Keratinocyte (primary cell): ENCODE measurements at regions not wholly inside any gene's neighbourhood (a gene's known extent, or its start where the extent isn't known, plus 50 kb on each side); places are given as distances from the start of the nearest gene placed in this dataset.

Source experiments
- DNase-seq: peaks from one replicate; pipeline ENCODE4 v3.0.0-alpha.2; 2011; ENCODE audit warnings: low read depth, missing footprints, low spot score
- FAIRE-seq: peaks from 2 replicates; lab custom pipeline; 2011; peaks lifted over from hg19 to GRCh38; lab: Jason Lieb, UNC
- H2AFZ ChIP-seq: 2 replicates; pipeline ENCODE4 v1.6.0; 2012; ENCODE audit warnings: low read length, control low read depth, inconsistent platforms; ENCODE audit not compliant: control insufficient read depth
- H3K27ac ChIP-seq: 2 replicates; pipeline ENCODE4 v1.5.1; 2011; ENCODE audit warnings: low read length; ENCODE audit not compliant: control insufficient read depth, insufficient read depth
- H3K27me3 ChIP-seq: 3 replicates; pipeline ENCODE4 v1.6.0; 2011; ENCODE audit warnings: low read length; ENCODE audit not compliant: control insufficient read depth, insufficient read depth; ENCODE audit errors: extremely low read depth
- H3K36me3 ChIP-seq, 2 experiments: 2 replicates in 1 of 2; 3 replicates in 1 of 2; pipeline ENCODE4 v1.5.1; 2011; ENCODE audit warnings: low read length in 2 of 2, mild to moderate bottlenecking in 1 of 2; ENCODE audit not compliant: control insufficient read depth in 2 of 2, insufficient read depth in 2 of 2; ENCODE audit errors: extremely low read depth in 1 of 2
- H3K4me1 ChIP-seq: 3 replicates; pipeline ENCODE4 v1.5.1; 2011; ENCODE audit warnings: low read length; ENCODE audit not compliant: control insufficient read depth, insufficient read depth; ENCODE audit errors: extremely low read depth
- H3K4me2 ChIP-seq: 3 replicates; pipeline ENCODE4 v1.6.0; 2011; ENCODE audit warnings: low read depth, low read length; ENCODE audit not compliant: control insufficient read depth, insufficient read depth; ENCODE audit errors: extremely low read depth
- H3K4me3 ChIP-seq, 3 experiments: fragments of 200-600 bp in 1 of 3; sonication (generic) in 1 of 3; 2 replicates in 2 of 3; 3 replicates in 1 of 3; pipeline ENCODE4 v1.5.1; 2011 to 2016; ENCODE audit warnings: low read length in 3 of 3, mild to moderate bottlenecking in 3 of 3, control low read depth in 2 of 3, inconsistent platforms in 1 of 3, low read depth in 1 of 3, mixed read lengths in 1 of 3, mixed run types in 1 of 3, moderate library complexity in 1 of 3; ENCODE audit not compliant: control insufficient read depth in 2 of 3, insufficient read depth in 2 of 3; ENCODE audit errors: extremely low read depth in 1 of 3
- H3K79me2 ChIP-seq: 2 replicates; pipeline ENCODE4 v1.6.0; 2012; ENCODE audit warnings: low read length; ENCODE audit not compliant: control insufficient read depth, insufficient read depth
- H3K9ac ChIP-seq: 3 replicates; pipeline ENCODE4 v1.6.0; 2011; ENCODE audit warnings: low read length; ENCODE audit not compliant: control insufficient read depth, insufficient read depth; ENCODE audit errors: extremely low read depth
- H3K9me1 ChIP-seq: 3 replicates; pipeline ENCODE4 v1.6.0; 2011; ENCODE audit warnings: low read length; ENCODE audit not compliant: control insufficient read depth, insufficient read depth; ENCODE audit errors: extremely low read depth
- H3K9me3 ChIP-seq: 2 replicates; pipeline ENCODE4 v1.5.1; 2012; ENCODE audit warnings: low read depth, low read length; ENCODE audit not compliant: control insufficient read depth
- H4K20me1 ChIP-seq: 3 replicates; pipeline ENCODE4 v1.6.0; 2011; ENCODE audit warnings: low read length; ENCODE audit not compliant: control insufficient read depth, insufficient read depth; ENCODE audit errors: extremely low read depth
- EZH2 ChIP-seq: IDR thresholded peaks from one replicate; pipeline ENCODE4 v1.6.1; 2012; ENCODE audit warnings: inconsistent platforms, mild to moderate bottlenecking, low read length, moderate library complexity
- dilution Hi-C: fragments of 300-500 bp; cut with MboI; formaldehyde crosslinking; loops from one replicate; pipeline ENCODE4 v1.7.0; 2020; ENCODE audit warnings: low sequenced_read_pairs; ENCODE audit not compliant: extremely low pct_ligation_motif_present
- TF ChIP-seq, protein P1 (sequence below), 3 experiments: IDR thresholded peaks in 1 of 3; conservative IDR thresholded peaks in 1 of 3; optimal IDR thresholded peaks in 1 of 3; 2 replicates in 2 of 3; 3 replicates in 1 of 3; pipeline versions ENCODE3 to v1.5.1; 2011; ENCODE audit warnings: low read length in 3 of 3, mild to moderate bottlenecking in 3 of 3, moderate library complexity in 2 of 3, control low read depth in 1 of 3, inconsistent platforms in 1 of 3; ENCODE audit not compliant: insufficient read depth in 2 of 3; ENCODE audit errors: extremely low read depth in 1 of 3

DNA sequence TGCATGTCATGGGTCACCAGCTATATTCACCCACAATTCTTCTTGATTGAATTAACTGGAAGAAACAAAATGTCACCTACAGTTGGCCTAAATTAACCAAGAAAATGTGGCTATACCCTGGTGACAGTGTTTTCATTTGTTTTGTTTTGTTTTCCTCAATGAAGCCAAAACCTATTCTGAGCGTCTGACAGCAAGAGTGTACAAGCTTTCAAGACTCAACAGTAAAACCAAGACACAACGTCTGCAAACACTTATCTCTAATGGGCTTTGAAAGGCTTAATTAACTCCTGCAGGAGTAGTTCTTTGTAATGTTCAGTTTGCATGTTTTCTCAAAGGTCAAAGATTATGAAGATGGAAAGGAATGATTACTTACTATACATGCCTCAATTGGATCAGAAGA is 827.6 kb upstream of the KLHL29 start:
- no peaks in the 10 kb centered on the region for H3K36me3 ChIP-seq
- no peak overlapping the region for H3K27ac ChIP-seq
- no peak overlapping the region for H3K4me3 ChIP-seq
- no peaks in the 10 kb centered on the region for H3K4me1 ChIP-seq
- H3K9ac ChIP-seq: no peak overlapping the region
- DNase-seq: no peak
- H3K79me2 ChIP-seq: no peaks in the 10 kb centered on the region
- dilution Hi-C loops: no loop called here
- no peak overlapping the region for H2AFZ ChIP-seq
- no peaks in the 10 kb centered on the region for H3K9me3 ChIP-seq
- no peak overlapping the region for H3K4me2 ChIP-seq
- no peak for FAIRE-seq
- H3K27me3 ChIP-seq: no peaks in the 10 kb centered on the region
- no peak for TF ChIP-seq EZH2
- TF ChIP-seq, protein P1, sequence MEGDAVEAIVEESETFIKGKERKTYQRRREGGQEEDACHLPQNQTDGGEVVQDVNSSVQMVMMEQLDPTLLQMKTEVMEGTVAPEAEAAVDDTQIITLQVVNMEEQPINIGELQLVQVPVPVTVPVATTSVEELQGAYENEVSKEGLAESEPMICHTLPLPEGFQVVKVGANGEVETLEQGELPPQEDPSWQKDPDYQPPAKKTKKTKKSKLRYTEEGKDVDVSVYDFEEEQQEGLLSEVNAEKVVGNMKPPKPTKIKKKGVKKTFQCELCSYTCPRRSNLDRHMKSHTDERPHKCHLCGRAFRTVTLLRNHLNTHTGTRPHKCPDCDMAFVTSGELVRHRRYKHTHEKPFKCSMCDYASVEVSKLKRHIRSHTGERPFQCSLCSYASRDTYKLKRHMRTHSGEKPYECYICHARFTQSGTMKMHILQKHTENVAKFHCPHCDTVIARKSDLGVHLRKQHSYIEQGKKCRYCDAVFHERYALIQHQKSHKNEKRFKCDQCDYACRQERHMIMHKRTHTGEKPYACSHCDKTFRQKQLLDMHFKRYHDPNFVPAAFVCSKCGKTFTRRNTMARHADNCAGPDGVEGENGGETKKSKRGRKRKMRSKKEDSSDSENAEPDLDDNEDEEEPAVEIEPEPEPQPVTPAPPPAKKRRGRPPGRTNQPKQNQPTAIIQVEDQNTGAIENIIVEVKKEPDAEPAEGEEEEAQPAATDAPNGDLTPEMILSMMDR (optimal IDR thresholded peaks at IDR 0.05 in 1 of 3, IDR thresholded peaks at IDR 0.05 in 1 of 3, conservative IDR thresholded peaks at IDR 0.05 in 1 of 3; ENCODE audit: extremely low read depth in 1 of 3, insufficient read depth in 2 of 3, low read length in 3 of 3): no peak
- no peaks in the 10 kb centered on the region for H4K20me1 ChIP-seq
- no peaks in the 10 kb centered on the region for H3K9me1 ChIP-seq

DNA sequence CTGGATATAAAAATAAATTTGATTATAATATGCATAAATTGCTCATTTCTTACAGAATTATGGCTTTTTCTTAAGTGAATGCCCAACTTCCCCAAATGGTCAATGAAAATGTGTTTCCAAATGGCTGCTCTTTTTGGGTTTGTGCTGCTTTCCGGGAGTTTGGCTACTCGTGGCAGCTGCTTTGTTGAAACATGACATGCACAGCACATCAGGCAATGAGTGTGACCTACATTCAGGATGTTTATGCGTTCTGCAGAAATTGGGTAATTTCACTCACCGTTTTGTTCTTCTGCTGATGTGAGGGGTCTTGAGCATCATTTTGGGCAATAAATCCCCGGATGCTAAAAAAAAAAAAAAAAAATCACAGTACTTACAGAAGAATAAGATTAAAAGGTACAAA is 825.0 kb upstream of the KLHL29 start:
- H3K27ac ChIP-seq: no peak overlapping the region
- no peaks in the 10 kb centered on the region for H3K9me3 ChIP-seq
- DNase-seq (no peak), FAIRE-seq (no peak)
- no peaks in the 10 kb centered on the region for H3K36me3 ChIP-seq
- no peaks in the 10 kb centered on the region for H3K4me1 ChIP-seq
- no peak overlapping the region for H3K4me2 ChIP-seq
- H2AFZ ChIP-seq: no peak overlapping the region
- dilution Hi-C loops: no loop called here
- H3K27me3 ChIP-seq: no peaks in the 10 kb centered on the region
- no peaks in the 10 kb centered on the region for H3K9me1 ChIP-seq
- H4K20me1 ChIP-seq: no peaks in the 10 kb centered on the region
- TF ChIP-seq, protein P1 (optimal IDR thresholded peaks at IDR 0.05 in 1 of 3, IDR thresholded peaks at IDR 0.05 in 1 of 3, conservative IDR thresholded peaks at IDR 0.05 in 1 of 3; ENCODE audit: extremely low read depth in 1 of 3, insufficient read depth in 2 of 3, low read length in 3 of 3): no peak
- TF ChIP-seq EZH2: no peak
- no peak overlapping the region for H3K9ac ChIP-seq
- H3K79me2 ChIP-seq: no peaks in the 10 kb centered on the region
- H3K4me3 ChIP-seq: no peak overlapping the region
